Hematopoietic multipotent progenitor cell treated with erythropoietin and hydrocortisone succinate and interleukin-3 and kit ligand, for 15 days (in vitro differentiated cells): ENCODE measurements at regions not wholly inside any gene's neighbourhood (a gene's known extent, or its start where the extent isn't known, plus 50 kb on each side); places are given as distances from the start of the nearest gene placed in this dataset.

Experiments used
- DNase-seq: peaks from one replicate; pipeline ENCODE4 v3.0.0-alpha.2; 2015; ENCODE audit warnings: low spot score

GRCh38 chr10:24132741-24133140 lies 76.2 kb upstream of the KIAA1217 start:
- DNase-seq: no peak

- DNase-seq: no peak
Observed at GRCh38 chr10:24133835-24134234, 75.1 kb upstream of the KIAA1217 start.

- no peak for DNase-seq
Observed at GRCh38 chr10:24136070-24136469, 72.9 kb upstream of the KIAA1217 start.

GRCh38 chr10:24147321-24147720 lies 61.6 kb upstream of the KIAA1217 start:
- DNase-seq: no peak

GRCh38 chr10:24149640-24150039 lies 59.3 kb upstream of the KIAA1217 start:
- DNase-seq: no peak

- DNase-seq: no peak
Observed at GRCh38 chr10:24150853-24151252, 58.1 kb upstream of the KIAA1217 start.

GRCh38 chr10:24152270-24152669 lies 56.7 kb upstream of the KIAA1217 start:
- DNase-seq: no peak

- no peak for DNase-seq
Observed at GRCh38 chr10:24153031-24153430, 55.9 kb upstream of the KIAA1217 start.

GRCh38 chr10:24153537-24153936 lies 55.4 kb upstream of the KIAA1217 start:
- DNase-seq: no peak

- no peak for DNase-seq
Observed at GRCh38 chr10:24156686-24157085, 52.3 kb upstream of the KIAA1217 start.

GRCh38 chr10:24157567-24157966 lies 51.4 kb upstream of the KIAA1217 start:
- no peak for DNase-seq
